ENCODE measurements at regions not wholly inside any gene's neighbourhood (a gene's known extent, or its start where the extent isn't known, plus 50 kb on each side); places are given as distances from the start of the nearest gene placed in this dataset.

- TF ChIP-seq CTCF (IDR thresholded peaks at IDR 0.05) (no peak), POLR2AphosphoS5 (IDR thresholded peaks at IDR 0.05) (no peak), POLR2A (IDR thresholded peaks at IDR 0.05) (no peak), EP300 (IDR thresholded peaks at IDR 0.05; ENCODE audit: low read depth) (no peak)
Observed at GRCh38 chr9:79131824-79132377, 439.9 kb upstream of the TLE4 start.

Data from transverse colon (tissue), 4 donors.